PC-9 (cell line): ENCODE measurements at regions not wholly inside any gene's neighbourhood (a gene's known extent, or its start where the extent isn't known, plus 50 kb on each side); places are given as distances from the start of the nearest gene placed in this dataset.

ENCODE experiments used
- CTCF ChIP-seq: fragments of 200-600 bp; sonication (generic); conservative IDR thresholded peaks from 2 replicates; pipeline ENCODE4 v1.6.1; 2017; ENCODE audit warnings: mixed run types, antibody characterized with exemption, mild to moderate bottlenecking, moderate library complexity
- EZH2 ChIP-seq: fragments of 200-600 bp; sonication (generic); IDR thresholded peaks from 2 replicates; pipeline ENCODE4 v1.8.0; 2017; ENCODE audit warnings: antibody characterized with exemption, low read depth

- TF ChIP-seq CTCF (no peak), EZH2 (no peak)
Measured at GRCh38 chr6:164005004-164005711, 590.6 kb downstream of the QKI start.
